LNCAP (cell line): ENCODE measurements at regions not wholly inside any gene's neighbourhood (a gene's known extent, or its start where the extent isn't known, plus 50 kb on each side); places are given as distances from the start of the nearest gene placed in this dataset.

ENCODE experiments used
- TF ChIP-seq, protein P1 (sequence below): fragments of 450-650 bp; IDR thresholded peaks from 2 replicates; pipeline ENCODE4 v1.5.1; 2017; ENCODE audit warnings: mild to moderate bottlenecking

DNA sequence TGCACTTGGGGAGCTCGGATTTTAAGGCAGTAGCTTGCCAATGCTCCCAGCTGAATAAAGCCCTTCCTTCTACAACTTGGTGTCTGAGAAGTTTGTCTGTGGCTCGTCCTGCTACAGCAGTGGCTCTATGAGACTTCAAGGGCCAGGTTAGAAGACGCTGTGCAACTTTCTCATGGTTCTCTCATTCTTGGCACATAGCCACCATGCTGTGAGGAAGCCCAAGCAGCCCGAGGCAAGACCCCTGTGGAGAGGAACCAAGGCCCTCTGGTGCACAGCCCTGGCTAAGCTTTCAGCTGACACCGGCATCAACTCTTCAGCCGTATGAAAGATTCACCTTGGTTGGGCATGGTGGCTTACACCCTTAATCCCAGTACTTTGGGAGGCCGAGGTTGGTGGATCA lies 116.9 kb upstream of the EEF2KMT start:
- TF ChIP-seq, protein P1, sequence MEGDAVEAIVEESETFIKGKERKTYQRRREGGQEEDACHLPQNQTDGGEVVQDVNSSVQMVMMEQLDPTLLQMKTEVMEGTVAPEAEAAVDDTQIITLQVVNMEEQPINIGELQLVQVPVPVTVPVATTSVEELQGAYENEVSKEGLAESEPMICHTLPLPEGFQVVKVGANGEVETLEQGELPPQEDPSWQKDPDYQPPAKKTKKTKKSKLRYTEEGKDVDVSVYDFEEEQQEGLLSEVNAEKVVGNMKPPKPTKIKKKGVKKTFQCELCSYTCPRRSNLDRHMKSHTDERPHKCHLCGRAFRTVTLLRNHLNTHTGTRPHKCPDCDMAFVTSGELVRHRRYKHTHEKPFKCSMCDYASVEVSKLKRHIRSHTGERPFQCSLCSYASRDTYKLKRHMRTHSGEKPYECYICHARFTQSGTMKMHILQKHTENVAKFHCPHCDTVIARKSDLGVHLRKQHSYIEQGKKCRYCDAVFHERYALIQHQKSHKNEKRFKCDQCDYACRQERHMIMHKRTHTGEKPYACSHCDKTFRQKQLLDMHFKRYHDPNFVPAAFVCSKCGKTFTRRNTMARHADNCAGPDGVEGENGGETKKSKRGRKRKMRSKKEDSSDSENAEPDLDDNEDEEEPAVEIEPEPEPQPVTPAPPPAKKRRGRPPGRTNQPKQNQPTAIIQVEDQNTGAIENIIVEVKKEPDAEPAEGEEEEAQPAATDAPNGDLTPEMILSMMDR = no peak

DNA sequence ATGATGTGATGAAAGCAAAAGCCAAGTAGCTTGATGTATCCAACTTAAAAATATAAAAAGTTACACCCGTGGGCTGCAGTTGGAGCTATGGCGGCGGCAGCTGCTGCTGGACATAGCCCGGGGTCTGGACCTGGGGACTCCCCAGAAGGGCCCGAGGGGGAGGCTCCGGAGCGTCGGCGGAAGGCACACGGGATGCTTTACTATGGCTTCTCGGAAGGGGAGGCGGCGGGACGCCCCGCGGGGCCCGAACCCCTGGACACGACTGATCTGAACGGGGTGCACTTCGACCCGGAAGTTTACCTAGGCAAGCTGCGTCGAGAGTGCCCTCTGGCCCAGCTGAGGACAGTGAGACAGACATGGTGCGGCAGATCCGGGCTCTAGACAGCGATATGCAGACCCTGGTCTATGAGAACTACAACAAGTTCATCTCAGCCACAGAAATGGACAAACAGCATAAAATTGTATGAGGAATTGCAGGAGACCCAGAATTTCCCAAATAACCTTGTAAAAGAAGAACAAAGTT lies 109.5 kb upstream of the EEF2KMT start:
- TF ChIP-seq, protein P1 = no peak

DNA sequence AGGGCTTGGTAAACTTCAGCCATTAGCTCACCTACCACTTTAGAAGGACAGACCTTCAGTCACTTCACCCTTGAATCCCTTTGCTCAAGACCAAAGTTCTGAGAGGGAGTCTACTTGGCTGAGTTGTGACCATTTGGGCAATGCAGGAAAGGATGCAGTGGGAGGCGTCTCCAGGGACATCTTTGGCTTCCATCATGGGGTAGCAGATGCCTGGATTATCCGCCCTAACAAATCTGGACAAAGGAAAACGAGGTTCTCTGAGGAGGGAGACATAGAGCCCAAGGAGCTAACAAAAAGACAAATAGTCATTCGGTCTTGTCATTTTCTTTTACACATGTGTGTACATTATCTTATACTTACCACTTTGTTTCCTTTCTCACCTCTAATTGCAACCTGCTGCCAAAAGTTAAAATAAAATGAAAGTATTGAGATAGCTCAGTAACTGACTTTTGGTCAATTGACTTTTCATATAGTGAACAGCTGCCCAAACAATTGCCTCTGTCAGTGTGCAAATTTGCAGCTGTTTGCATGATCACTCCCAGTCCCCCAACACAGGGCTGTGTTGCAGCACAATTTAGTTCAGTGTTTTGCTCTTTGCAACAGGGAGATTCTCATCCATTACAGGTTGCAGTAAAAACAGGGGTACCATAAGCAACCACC lies 108.9 kb upstream of the EEF2KMT start:
- TF ChIP-seq, protein P1 = no peak

DNA sequence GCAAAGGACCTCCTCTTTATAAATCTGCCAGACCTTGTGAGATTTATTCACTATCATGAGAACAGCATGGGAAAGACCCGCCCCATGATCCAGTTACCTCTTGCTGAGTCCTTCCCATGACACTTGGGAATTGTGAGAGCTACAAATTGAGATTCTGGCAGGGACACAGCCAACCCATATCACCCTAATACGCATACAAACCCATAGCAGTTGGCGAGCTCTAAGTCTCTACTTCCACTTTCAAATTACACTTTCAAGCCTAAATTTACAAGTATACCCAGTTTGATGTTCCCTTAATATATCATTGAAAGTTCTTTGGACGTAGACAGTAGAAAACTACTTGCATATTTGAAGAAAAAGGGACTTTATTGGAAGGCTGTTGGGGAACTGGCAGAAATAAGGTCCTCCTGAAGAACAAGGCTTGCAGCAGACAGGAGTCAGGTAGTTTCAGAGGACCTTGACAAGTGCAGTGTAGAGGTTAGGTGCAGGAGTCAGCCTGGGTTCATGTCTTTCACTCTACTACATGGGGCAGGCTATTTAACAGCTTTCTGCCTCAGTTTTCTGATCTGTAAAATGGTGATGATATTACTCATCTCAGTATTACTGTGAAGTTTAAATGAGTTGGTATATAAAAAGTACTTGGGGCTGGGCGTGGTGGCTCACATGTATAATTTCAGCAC lies 107.9 kb upstream of the EEF2KMT start:
- TF ChIP-seq, protein P1 = no peak

DNA sequence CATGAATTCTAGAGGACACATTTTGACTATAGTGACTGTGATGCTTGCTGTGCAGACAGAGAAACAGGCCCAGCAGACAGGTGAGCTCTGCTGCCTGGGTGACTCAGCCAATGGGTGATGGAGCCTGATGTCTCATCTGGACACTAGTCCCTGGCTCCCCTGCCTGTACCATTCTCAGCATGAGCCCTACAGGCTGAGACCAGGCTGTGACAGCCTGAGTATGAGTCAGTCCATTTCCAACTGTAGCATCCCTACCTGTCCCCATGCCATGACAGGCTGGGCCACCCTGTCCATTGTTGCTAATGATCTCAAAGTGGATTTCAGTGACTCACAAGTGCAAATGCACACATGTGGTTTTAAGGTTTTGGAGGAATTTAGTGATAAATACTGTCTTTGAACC lies 102.5 kb upstream of the EEF2KMT start:
- TF ChIP-seq, protein P1 = no peak

DNA sequence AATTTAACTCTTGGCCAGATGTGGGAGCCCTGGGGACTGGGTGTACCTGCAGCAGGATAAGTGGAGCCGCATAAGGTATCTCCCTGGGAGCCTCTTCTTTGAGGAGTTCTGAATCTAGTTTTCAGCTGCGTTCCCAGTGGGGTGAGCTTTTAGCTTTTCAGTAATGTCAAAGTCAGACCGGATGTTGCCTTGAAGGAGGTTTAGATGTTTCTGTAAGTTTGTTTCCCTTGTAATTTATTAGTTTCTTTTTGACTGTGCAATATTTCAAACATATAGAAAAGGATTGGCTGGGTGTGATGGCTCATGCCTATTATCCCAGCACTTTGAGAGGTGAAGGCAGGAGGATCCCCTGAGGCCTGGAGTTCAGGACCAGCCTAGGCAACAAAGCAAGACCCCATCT lies 98.6 kb upstream of the EEF2KMT start:
- TF ChIP-seq, protein P1 = no peak

DNA sequence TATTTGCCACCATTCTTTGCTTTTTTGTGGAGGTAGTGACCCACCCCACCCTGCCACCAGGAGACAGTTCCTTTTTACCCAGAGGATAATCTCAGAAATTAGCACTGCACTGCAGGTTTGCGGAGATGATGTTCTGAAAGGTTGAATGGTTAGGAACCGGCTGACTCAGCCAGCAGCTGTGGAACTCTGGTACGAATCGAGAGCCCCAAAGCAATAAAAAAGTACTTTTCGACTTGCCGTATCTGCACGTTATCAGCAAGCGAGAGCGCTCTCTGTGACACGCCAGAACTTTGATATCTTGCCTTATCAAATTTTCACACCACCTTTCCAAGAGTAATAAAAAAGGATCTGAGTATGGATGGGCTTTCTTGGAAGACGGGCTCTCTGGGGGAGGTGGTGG lies 96.3 kb upstream of the EEF2KMT start:
- TF ChIP-seq, protein P1 = no peak
